GM18868 (cell line): ENCODE measurements at regions not wholly inside any gene's neighbourhood (a gene's known extent, or its start where the extent isn't known, plus 50 kb on each side); places are given as distances from the start of the nearest gene placed in this dataset.

Source experiments
- ATAC-seq: cut with Tn5 transposase; IDR thresholded peaks from one replicate; pipeline ENCODE4 v1.9.1; 2021; ENCODE audit warnings: mild to moderate bottlenecking, moderate library complexity; ENCODE audit not compliant: unreplicated experiment

DNA sequence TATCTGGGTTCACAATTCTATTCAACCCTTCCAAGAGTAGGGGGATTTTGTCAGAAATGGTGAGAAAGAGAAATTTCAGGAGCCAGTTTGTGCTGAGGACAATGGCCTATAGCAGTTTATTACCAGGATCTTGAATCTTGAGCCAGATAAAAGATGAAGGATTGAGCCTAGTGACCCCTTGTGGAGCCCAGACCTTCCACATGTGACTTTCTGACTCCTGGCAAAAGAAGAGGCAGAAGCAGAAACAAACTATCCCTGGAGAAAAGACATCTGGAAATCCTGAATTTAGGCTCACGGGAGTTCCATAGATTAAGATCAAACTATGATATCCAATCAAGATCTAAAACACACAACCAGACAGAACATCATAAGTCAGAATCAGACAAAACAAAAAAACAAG, 60.9 kb upstream of the CHRM2 start:
- ATAC-seq = no peak

DNA sequence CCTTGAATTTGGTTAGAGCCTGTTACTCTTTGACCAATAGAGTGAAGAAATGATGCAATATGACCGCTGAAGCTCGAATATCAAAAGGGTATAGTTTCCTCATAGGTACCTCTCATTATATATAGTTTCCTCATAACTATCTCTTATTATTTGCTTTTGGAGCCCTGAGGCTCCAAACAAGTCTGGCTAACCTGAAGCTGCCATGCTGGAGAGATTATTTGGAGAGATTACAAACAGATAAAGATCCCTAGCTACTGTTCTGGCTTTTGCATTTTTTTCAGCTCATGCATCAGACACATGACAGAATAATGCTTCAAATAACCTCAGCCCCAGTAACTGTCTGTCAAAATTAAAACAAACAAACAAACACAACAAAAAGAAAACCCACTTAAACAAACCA, 65.4 kb upstream of the CHRM2 start:
- ATAC-seq = no peak

DNA sequence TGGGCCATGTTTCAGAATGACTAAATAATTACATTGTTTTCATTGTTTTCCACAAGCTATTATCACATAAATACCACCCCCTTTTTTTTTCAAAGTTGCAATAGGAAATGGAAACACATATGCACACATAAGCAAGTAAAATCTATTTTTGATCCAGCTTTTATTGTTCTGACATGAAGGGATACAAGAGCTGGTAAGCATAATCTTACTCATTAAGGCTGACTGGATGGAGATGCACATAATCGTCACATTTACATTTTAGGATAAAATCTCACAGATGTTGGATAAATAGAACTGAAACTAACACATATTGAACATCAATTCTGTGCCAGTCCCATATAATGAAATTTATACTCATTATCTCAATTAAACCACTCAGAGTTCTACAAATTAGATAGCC, 84.5 kb upstream of the CHRM2 start:
- no peak for ATAC-seq

DNA sequence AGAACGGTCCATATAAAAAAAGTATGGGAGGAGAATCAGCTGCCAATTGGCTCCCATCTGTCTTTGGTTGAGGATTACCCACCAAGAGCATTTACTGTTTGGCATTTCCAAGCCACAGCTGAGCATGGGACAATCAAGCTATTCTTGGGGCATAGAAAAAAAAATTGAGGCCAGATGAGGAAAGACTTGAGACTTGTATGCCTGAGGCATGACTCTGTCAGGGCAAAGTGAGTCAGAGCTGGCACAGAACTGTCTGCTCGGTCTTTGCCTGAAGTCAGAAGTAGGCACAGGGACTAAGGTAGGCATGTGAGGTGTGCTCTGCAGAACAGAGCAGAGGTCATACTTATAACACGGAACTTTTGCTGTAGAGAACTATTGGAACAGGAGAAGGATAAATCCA, 126.5 kb upstream of the CHRM2 start:
- no peak for ATAC-seq

DNA sequence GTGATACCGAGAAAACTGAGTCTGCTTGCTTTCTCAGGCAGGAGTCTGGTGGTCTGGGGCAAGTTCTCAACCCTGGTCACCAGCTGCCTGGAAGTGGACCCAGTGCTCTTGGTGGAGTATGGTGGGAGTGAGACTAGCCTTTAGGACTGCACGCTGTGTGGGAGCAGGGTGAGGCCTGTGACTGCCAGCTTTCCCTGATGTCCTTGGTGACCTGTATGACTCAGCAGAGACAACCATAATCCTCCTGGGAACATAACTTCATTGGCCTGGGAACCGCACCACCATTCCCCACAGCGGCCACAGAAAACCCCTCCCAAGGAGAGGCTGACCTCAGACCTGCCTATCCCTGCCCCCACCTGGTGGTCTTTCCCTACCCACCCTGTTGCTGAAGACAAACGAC, 139.5 kb upstream of the CHRM2 start:
- ATAC-seq = no peak

DNA sequence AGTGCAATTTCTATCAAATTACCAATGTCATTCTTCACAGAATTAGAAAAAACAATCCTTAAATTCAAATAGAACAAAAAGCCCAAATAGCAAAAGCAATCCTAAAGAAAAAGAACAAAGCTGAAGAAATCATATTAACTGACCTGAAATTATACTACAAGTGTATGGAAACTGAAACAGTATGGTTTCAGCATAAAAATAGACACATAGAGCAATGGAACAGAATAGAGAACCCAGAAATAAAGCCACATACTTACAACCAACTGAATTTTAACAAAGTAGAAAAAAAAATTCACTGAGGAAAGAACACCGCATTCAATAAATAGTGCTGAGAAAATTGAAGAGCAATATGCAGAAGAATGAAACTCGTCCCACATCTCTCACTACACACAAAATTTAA, 142.0 kb upstream of the CHRM2 start:
- no peak for ATAC-seq

DNA sequence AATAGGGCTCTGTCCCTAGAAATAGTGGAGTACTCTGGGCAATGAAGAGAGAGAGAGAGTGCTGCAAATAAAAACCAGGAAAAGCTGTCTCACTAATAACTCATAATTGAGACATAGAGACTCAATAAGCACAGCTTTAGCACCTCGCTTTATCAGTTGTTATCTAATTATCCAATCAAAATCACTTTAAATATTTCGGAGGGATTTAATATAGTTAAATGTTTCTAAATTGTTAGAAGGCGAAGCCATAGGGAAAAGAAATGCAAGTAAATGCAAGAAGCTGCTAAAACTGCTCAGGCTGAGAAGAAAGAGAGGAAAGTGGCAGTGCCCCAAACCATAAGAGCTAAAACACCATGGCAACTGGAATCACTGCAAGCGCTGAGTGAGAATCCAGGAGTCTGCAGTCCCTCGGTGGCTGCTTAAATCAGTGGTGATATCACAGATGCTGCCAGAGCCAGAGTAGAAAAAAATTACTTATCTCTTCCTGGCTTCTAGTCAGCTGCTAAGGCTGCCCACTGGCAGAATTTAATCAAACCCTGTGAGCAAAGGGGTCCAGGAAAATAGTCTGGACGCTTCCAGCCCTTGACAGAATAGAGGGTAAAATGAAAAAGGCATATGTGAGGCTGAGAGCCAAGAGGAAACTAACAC, 150.4 kb upstream of the CHRM2 start:
- ATAC-seq = no peak

DNA sequence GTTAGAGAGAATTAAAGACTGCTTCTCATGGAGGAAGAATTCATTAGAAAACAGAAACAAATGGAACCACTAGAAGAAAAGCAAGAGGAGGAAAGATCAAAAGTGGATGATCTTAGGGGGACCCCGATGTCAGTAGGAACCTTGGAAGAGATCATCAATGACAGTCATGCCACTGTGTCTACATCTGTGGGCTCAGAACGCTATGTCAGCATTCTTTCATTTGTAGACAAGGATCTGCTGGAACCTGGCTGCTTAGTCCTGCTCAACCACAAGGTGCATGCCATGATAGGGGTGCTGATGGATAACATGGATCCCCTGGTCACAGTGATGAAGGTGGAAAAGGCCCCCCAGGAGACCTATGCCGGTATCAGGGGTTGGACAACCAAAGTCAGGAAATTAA, 154.4 kb upstream of the CHRM2 start:
- ATAC-seq = no peak

DNA sequence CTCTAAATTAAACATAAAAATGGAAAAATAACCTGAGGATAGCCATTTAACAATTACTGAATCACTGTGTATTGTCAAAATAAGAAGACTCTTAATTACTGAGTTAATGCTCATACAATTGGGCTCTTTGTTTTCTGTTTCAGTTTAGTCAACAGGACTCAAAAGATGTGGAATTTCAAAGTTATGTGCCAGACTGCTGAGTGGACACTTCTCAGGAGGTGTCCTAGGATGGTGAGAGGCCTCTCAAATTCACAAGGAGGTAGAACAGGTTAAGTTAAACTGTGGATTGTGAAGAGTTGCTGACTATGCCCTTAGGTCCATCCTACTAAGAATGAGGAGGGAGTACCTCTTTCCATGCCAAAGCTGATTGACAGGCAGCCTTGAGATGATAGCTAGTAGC, 157.7 kb upstream of the CHRM2 start:
- ATAC-seq = no peak

DNA sequence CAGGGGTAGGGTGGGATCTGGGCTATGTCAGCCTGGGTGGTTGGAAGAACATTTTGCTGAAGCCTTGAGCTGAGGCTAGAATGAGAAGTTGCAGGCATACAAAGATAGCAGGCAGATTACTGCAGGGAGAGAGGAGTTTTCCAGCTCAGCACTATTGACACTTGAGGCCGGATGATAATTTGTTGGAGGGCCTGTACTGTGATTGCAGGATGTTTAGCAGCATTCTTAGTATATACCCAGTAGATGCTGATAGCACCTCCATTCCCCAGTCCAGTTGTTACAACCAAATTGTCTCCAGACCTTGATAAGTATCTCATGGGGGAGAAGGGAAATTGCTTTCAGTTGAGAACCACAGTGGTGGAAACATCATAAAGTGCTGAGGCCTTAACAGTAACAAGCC, 158.6 kb upstream of the CHRM2 start:
- ATAC-seq = no peak

DNA sequence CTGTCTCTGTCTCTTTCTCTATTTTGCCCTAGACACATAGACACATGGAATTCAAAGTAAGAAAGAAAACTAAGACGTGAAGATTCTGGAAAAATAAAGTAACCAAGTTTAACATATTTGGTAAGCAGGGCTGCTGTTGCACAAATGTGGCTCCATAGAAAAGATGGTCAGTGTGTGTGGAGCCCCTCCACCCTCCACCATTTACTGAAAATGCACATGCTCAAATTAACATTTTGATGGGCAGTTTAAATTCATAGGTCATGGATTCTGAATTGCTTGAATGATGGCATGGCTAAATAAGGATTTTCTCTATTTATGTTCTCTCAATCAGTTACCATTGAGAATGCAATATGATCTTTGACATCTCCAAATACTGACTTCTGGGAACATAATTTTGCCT, 165.5 kb upstream of the CHRM2 start:
- ATAC-seq = no peak

DNA sequence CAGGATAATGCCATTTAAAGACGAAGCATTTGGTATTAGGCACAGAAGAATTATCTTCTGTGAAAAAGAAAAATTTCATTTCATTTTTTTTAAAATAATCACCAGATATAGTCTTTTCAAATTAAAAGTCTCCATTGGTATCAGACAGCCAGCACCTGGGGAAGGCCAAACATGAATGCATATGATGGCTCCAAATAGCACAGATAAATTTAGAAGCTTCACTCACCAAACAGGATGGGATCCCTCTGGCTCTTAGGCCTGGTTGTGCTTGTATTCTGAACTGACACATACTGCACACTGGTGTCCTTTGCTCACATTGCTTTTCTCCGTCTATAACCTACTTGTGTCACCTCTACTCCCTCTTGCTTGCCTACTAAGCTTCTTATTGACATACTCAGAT, 169.5 kb upstream of the CHRM2 start:
- no peak for ATAC-seq

DNA sequence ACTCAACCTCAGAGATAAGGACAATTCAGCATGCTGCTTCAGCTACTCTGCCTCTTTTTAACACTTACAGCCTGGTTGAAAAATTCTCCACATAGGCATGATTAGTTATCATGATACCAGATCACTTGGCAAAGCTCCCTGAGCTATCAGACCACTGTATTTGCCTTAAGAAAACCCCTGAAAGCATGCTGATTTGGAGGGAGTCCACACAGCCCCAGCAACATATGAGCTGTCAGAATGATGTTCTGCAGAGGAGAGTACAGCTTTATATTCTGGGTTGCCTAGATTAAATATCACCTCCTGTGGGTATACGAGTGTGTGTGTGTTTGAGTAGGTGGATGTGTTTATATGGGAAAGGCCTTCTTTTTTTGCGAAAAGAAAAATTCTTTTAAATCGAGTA, 170.2 kb upstream of the CHRM2 start:
- ATAC-seq = no peak

DNA sequence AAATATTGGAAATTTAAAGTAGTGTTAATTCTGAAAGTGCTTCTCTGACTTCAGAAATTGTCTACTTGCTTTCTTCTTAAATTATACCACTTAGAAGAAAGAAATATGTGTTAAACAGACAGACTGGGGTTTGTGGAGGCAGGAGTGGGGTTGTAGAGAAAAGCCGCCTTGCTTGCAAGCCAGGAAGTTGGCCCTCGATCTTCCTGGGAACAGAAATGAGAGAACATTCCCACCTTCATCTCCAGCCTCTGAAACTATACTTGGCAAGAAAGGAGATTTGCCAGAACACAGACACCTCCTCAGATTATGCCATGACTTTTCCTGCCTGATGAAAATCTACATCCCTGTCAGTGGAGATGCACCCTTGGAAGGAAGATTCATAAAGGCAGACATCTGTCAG, 171.2 kb upstream of the CHRM2 start:
- ATAC-seq = no peak

DNA sequence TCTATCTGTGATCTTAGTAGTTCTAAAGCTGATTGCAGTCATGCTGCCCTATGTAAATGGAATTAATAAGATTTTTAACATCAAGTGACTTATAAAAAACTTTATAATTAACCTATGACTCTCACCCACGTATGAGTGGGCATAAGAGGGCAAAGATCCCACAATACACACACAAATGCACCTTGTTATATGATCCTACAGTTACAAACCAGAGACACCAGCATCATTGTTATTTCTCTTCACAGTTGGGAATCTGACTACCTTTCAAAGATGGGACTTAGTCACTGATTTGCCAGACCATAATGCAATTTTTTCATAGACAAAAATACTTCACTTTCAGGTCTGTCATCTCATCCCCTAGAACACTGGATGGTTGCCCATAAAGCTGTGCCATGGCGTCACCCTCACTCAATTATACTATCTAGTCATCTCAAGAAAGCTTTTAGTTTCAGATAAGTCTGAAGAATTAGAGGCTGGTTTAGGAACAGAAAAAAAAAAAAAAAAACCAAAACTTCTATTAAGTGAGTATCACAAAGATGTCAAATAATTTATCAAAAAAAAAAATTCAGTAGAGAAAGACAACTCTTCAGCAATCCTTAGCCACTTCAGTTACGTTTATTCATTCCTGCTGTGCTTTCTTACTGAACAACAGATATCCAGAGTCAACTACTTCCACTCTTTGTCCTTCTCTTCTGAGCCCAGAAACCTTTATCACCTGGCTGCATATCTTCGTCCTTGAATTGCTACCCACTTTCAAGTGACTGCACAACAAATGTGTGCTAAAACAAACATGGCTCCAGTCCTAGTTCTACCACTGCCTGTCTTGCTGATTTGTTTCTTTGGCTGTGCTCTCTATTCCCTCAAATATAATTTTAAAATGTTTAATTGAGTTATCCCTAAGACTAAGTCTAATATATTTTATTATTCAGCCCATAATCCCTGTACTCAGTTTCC, 175.0 kb upstream of the CHRM2 start:
- peak; percentile 76 for ATAC-seq

DNA sequence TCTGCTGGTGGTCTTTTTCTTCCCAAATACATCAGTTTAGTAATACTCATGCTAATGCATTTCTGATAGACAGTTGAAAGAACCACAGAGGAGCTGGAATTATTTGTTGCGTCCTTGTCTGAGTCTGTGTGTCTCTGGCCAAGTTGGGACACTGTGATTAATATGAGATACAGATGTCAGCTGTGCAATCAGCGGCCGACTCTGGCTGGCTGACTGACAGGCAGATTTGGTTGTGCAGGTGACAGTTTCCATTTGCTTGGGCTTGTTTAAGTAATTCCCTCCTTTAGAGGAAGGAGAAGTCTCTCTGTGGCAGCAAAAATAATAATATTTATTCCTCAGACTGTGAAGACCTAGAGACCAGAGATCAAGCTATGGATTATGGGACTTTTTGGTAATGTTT, 176.2 kb upstream of the CHRM2 start:
- no peak for ATAC-seq

DNA sequence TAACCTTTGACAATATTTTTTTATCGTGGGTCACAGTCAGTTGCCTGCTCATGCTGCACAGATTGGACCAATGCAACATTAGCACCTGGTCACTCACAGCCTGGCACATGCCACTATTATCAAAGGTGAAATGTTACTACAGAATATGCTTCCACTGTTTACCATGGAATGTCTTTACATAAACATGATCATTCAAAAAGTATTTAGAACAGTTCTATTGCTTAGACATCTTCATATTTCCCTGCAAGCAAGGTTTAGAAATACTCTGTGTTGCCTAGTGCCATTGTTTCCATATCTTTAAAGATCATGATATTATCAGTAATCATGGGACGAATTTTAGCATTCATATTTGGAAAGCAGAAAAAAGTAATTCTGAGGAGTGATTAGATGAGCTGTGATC, 179.9 kb upstream of the CHRM2 start:
- ATAC-seq = no peak

DNA sequence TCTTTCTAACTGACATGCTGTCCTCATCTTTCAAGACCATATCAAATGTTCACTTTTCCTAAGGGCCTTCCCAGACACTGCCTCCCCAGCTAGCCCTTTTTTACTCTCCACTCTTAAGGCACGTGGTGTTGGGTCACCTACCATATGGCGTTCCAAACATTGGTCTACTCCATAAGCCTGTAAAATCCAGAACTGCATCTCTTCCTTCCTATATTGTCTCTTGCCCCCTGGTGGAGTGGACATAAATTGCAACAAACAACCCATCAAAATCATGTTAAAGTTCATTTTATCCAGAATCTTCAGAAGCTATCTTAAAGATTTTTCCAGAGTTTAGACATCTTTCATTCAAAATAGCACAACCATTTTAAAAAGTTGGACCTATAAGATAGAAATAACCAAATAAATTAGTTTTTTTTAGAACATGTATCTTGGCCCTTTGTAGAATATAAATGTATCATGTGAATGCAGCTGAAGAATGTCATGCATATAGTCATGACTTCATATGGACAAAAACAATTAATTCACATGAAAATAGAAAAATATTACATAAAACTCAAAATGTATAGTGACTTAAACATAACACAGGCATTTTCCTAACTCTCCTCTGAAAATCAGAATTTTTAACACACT, 180.6 kb upstream of the CHRM2 start:
- peak; percentile 79 for ATAC-seq

DNA sequence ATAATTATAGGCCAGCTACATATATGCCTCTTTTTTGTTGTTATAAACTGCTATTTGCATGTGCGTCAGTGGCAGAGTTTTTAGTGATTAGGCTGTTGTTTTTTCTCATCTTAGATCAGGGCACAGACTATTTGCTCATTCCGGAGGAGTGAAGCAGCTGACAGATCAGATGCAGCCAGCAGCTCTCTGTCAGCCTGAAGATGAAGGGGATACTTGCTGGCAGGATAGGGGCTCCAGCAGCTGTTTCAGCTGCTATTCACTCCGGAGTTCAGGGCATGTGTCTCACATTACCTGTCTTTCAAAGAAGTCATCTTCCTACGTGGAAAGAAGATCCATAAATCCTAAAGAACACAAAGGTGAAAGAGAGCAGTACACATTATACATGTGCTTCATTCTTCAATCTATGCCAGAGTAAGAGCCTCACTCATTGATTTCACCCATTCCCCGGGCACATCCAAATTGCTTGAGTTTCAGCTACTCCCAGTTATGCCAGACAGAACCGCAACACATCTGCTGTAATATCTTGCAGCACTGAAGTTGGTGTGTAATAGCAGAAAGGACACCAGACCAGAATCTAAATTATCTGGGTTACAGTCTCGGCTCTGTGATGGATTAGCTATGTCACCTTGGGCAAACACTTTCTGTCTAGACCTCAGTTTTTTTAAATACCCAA, 182.8 kb upstream of the CHRM2 start:
- no peak for ATAC-seq

DNA sequence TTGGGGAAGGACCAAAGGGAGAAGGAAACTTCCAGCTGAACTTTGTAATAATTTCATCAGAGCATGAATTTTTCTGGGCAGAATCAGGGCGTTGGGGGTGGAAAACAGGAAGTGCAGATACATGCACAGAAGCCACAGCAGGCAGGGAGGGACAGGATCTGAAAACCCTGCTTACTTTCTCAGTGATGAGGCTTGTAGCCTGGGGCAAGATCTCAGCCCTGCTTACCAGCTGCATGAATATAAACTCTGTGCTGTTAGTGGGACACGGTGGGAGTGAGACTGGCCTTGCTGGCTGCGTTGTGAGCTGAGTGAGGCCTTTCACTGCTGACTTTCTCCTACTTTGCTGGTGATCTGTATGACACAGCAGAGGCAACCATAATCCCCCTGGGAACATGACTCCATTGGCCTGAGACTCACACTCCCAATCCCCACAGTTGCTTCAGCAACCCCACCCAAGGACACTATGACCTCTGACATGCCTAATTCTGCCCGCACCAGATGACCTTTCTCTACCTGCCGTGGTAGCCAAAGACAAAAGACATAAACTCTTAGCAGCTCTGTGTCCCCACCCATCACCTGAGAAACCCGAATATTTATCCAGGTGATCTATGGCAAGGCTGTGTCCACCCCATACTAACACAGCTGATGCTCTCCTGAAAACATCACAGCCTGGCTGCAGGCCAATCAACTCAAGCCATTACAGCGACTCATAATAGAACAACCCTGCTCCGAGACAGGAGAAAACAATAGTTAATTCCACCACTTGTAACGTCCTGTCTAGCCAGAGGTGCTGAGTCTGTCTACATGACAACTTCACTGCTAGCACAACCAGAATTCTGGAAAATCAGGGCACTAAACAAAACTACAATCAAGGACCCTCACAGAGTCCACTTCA, 190.7 kb upstream of the CHRM2 start:
- ATAC-seq = peak; percentile 54
